HG03103 (cell line): ENCODE measurements at regions not wholly inside any gene's neighbourhood (a gene's known extent, or its start where the extent isn't known, plus 50 kb on each side); places are given as distances from the start of the nearest gene placed in this dataset.
"Not testable (repeated sequence)": the region's sequence is repeated elsewhere in the genome, so short reads cannot be mapped to it uniquely, and the experiment has no call there.

Experiments used
- ATAC-seq: cut with Tn5 transposase; IDR thresholded peaks from one replicate; pipeline ENCODE4 v1.9.1; 2021; ENCODE audit warnings: low read depth; ENCODE audit not compliant: unreplicated experiment

GRCh38 chr5:92308679-92309078, 925.6 kb upstream of the ARRDC3 start:
- no peak for ATAC-seq

- not testable (repeated sequence) for ATAC-seq
Observed at GRCh38 chr5:92302356-92302755, 919.2 kb upstream of the ARRDC3 start.

GRCh38 chr5:92283521-92283920, 900.4 kb upstream of the ARRDC3 start:
- no peak for ATAC-seq

- not testable (repeated sequence) for ATAC-seq
Observed at GRCh38 chr5:92271750-92272149, 888.6 kb upstream of the ARRDC3 start.

- ATAC-seq: no peak
Observed at GRCh38 chr5:92268343-92268742, 885.2 kb upstream of the ARRDC3 start.

GRCh38 chr5:92267830-92268229, 884.7 kb upstream of the ARRDC3 start:
- no peak for ATAC-seq

- ATAC-seq: no peak
Observed at GRCh38 chr5:92265804-92266203, 882.7 kb upstream of the ARRDC3 start.

GRCh38 chr5:92255605-92256004, 872.5 kb upstream of the ARRDC3 start:
- ATAC-seq: not testable (repeated sequence)

GRCh38 chr5:92248518-92248917, 865.4 kb upstream of the ARRDC3 start:
- ATAC-seq: no peak

- no peak for ATAC-seq
Observed at GRCh38 chr5:92242170-92242569, 859.1 kb upstream of the ARRDC3 start.

- no peak for ATAC-seq
Observed at GRCh38 chr5:92237896-92238295, 854.8 kb upstream of the ARRDC3 start.

- ATAC-seq: no peak
Observed at GRCh38 chr5:92222449-92222848, 839.3 kb upstream of the ARRDC3 start.

- not testable (repeated sequence) for ATAC-seq
Observed at GRCh38 chr5:92216852-92217251, 833.7 kb upstream of the ARRDC3 start.

GRCh38 chr5:92215116-92215515, 832.0 kb upstream of the ARRDC3 start:
- no peak for ATAC-seq

GRCh38 chr5:92208265-92208664, 825.1 kb upstream of the ARRDC3 start:
- ATAC-seq: no peak

GRCh38 chr5:92207151-92207550, 824.0 kb upstream of the ARRDC3 start:
- ATAC-seq: no peak

GRCh38 chr5:92206681-92207080, 823.6 kb upstream of the ARRDC3 start:
- ATAC-seq: no peak

- ATAC-seq: not testable (repeated sequence)
Observed at GRCh38 chr5:92199035-92199434, 815.9 kb upstream of the ARRDC3 start.

- ATAC-seq: no peak
Observed at GRCh38 chr5:92181656-92182055, 798.5 kb upstream of the ARRDC3 start.

- no peak for ATAC-seq
Observed at GRCh38 chr5:92180391-92180790, 797.3 kb upstream of the ARRDC3 start.

GRCh38 chr5:92179651-92180050, 796.5 kb upstream of the ARRDC3 start:
- ATAC-seq: no peak

GRCh38 chr5:92177926-92178487, 794.9 kb upstream of the ARRDC3 start:
- ATAC-seq: no peak

- no peak for ATAC-seq
Observed at GRCh38 chr5:92163906-92164305, 780.8 kb upstream of the ARRDC3 start.
